H9 (cell line): ENCODE measurements at regions not wholly inside any gene's neighbourhood (a gene's known extent, or its start where the extent isn't known, plus 50 kb on each side); places are given as distances from the start of the nearest gene placed in this dataset.

Source experiments
- DNase-seq: peaks from one replicate; pipeline ENCODE4 v3.0.0-alpha.2; 2017
- H2AFZ ChIP-seq: one replicate; pipeline ENCODE4 v1.6.1; 2013; ENCODE audit warnings: mild to moderate bottlenecking, low read length, control low read depth, moderate library complexity
- H2AK5ac ChIP-seq: 2 replicates; pipeline ENCODE4 v1.6.1; 2013; ENCODE audit warnings: low read length, control low read depth, mixed read lengths; ENCODE audit not compliant: insufficient read length
- H2BK120ac ChIP-seq: one replicate; pipeline ENCODE4 v1.6.1; 2013; ENCODE audit warnings: low read depth, mild to moderate bottlenecking, low read length, control low read depth, inconsistent platforms; ENCODE audit not compliant: poor library complexity, severe bottlenecking
- H2BK12ac ChIP-seq: 2 replicates; pipeline ENCODE4 v1.6.1; 2013; ENCODE audit warnings: low read length, control low read depth, mixed read lengths, low read depth; ENCODE audit not compliant: insufficient read length
- H2BK15ac ChIP-seq: 2 replicates; pipeline ENCODE4 v1.6.1; 2013; ENCODE audit warnings: low read depth, low read length, control low read depth
- H2BK20ac ChIP-seq: one replicate; pipeline ENCODE4 v1.6.1; 2013; ENCODE audit warnings: low read depth, mild to moderate bottlenecking, low read length, control low read depth, inconsistent platforms; ENCODE audit not compliant: poor library complexity, severe bottlenecking
- H2BK5ac ChIP-seq: 2 replicates; pipeline ENCODE4 v1.6.1; 2013; ENCODE audit warnings: low read length, control low read depth, mixed read lengths; ENCODE audit not compliant: insufficient read length
- H3K14ac ChIP-seq: 2 replicates; pipeline ENCODE4 v1.6.1; 2013; ENCODE audit warnings: low read length, control low read depth; ENCODE audit not compliant: insufficient read depth
- H3K18ac ChIP-seq: 2 replicates; pipeline ENCODE4 v1.6.1; 2013; ENCODE audit warnings: low read depth, mild to moderate bottlenecking, mixed read lengths, low read length, control low read depth; ENCODE audit not compliant: insufficient read length
- H3K23ac ChIP-seq: 2 replicates; pipeline ENCODE4 v1.6.1; 2013; ENCODE audit warnings: low read length, control low read depth, mixed read lengths, low read depth; ENCODE audit not compliant: insufficient read length
- H3K23me2 ChIP-seq: 2 replicates; pipeline ENCODE4 v1.6.1; 2013; ENCODE audit warnings: low read depth, mild to moderate bottlenecking, mixed read lengths, low read length, control low read depth; ENCODE audit not compliant: insufficient read length, poor library complexity, severe bottlenecking
- H3K27ac ChIP-seq: 2 replicates; pipeline ENCODE4 v1.5.1; 2013; ENCODE audit warnings: low read length, control low read depth, mixed read lengths, low read depth; ENCODE audit not compliant: insufficient read length
- H3K27me3 ChIP-seq: 2 replicates; pipeline ENCODE4 v1.6.1; 2013; ENCODE audit warnings: low read length, control low read depth, inconsistent platforms; ENCODE audit not compliant: insufficient read depth
- H3K4ac ChIP-seq: 2 replicates; pipeline ENCODE4 v1.6.1; 2013; ENCODE audit warnings: low read depth, mild to moderate bottlenecking, control low read depth, inconsistent platforms, low read length, moderate library complexity
- H3K4me1 ChIP-seq: 2 replicates; pipeline ENCODE4 v1.6.1; 2013; ENCODE audit warnings: low read length, control low read depth, inconsistent platforms; ENCODE audit not compliant: insufficient read depth
- H3K4me2 ChIP-seq: 2 replicates; pipeline ENCODE4 v1.6.1; 2013; ENCODE audit warnings: low read length, control low read depth, mixed read lengths; ENCODE audit not compliant: insufficient read length, insufficient read depth
- H3K56ac ChIP-seq: 2 replicates; pipeline ENCODE4 v1.6.1; 2013; ENCODE audit warnings: low read depth, mild to moderate bottlenecking, mixed read lengths, low read length, control low read depth; ENCODE audit not compliant: insufficient read length
- H3K79me1 ChIP-seq: 2 replicates; pipeline ENCODE4 v1.6.1; 2013; ENCODE audit warnings: low read depth, mild to moderate bottlenecking, moderate library complexity, low read length, control low read depth, inconsistent platforms; ENCODE audit not compliant: insufficient read depth, poor library complexity, severe bottlenecking
- H3K79me2 ChIP-seq: 2 replicates; pipeline ENCODE4 v1.6.1; 2013; ENCODE audit warnings: low read length, control low read depth, inconsistent platforms; ENCODE audit not compliant: insufficient read depth
- H3K9ac ChIP-seq: 2 replicates; pipeline ENCODE4 v1.6.1; 2013; ENCODE audit warnings: low read length, control low read depth, mixed read lengths; ENCODE audit not compliant: insufficient read length; ENCODE audit errors: extremely low read depth
- H3K9me3 ChIP-seq: one replicate; pipeline ENCODE4 v1.6.1; 2013; ENCODE audit warnings: low read depth, low read length, inconsistent platforms; ENCODE audit not compliant: control insufficient read depth
- H3T11ph ChIP-seq: one replicate; pipeline ENCODE4 v1.6.1; 2013; ENCODE audit warnings: mild to moderate bottlenecking, low read length, control low read depth, inconsistent platforms
- H4K20me1 ChIP-seq: one replicate; pipeline ENCODE4 v1.6.1; 2013; ENCODE audit not compliant: control insufficient read depth, insufficient read length, insufficient read depth
- H4K5ac ChIP-seq: 2 replicates; pipeline ENCODE4 v1.6.1; 2013; ENCODE audit warnings: low read depth, mild to moderate bottlenecking, mixed read lengths, low read length, control low read depth; ENCODE audit not compliant: insufficient read length
- H4K8ac ChIP-seq: replicated peaks from 2 replicates; pipeline ENCODE4 v1.6.1; 2013; ENCODE audit warnings: low read length, control low read depth, mixed read lengths, low read depth; ENCODE audit not compliant: insufficient read length
- H4K91ac ChIP-seq: 2 replicates; pipeline ENCODE4 v1.6.1; 2013; ENCODE audit warnings: low read depth, mild to moderate bottlenecking, moderate library complexity, mixed read lengths, low read length, control low read depth; ENCODE audit not compliant: insufficient read length
- H3K27ac Mint-ChIP-seq, 3 experiments: 2 replicates in 2 of 3; 3 replicates in 1 of 3; pipeline ENCODE4 v1.8.0; 2020 to 2021; ENCODE audit warnings: mixed read lengths in 3 of 3, mild to moderate bottlenecking in 1 of 3, moderate library complexity in 1 of 3
- H3K27me3 Mint-ChIP-seq: 2 replicates; pipeline ENCODE4 v1.8.0; 2021; ENCODE audit warnings: low read depth, mild to moderate bottlenecking, moderate library complexity, mixed read lengths
- H3K36me3 Mint-ChIP-seq, 3 experiments: 2 replicates in 2 of 3; 3 replicates in 1 of 3; pipeline ENCODE4 v1.8.0; 2020 to 2021; ENCODE audit warnings: low read depth in 3 of 3, mixed read lengths in 3 of 3; ENCODE audit not compliant: insufficient read depth in 1 of 3
- H3K4me1 Mint-ChIP-seq, 2 experiments: 2 replicates each; pipeline ENCODE4 v1.8.0; 2020; ENCODE audit warnings: mixed read lengths in 2 of 2
- H3K4me3 Mint-ChIP-seq, 2 experiments: 2 replicates in 1 of 2; 3 replicates in 1 of 2; pipeline ENCODE4 v1.8.0; 2020 to 2021; ENCODE audit warnings: mild to moderate bottlenecking in 2 of 2, mixed read lengths in 2 of 2, moderate library complexity in 1 of 2
- H3K9me3 Mint-ChIP-seq, 2 experiments: 2 replicates in 1 of 2; 3 replicates in 1 of 2; pipeline ENCODE4 v1.8.0; 2020; ENCODE audit warnings: mild to moderate bottlenecking in 2 of 2, mixed read lengths in 2 of 2, moderate library complexity in 1 of 2
- CTCF ChIP-seq: fragments of 200-600 bp; sonication (generic); conservative IDR thresholded peaks from 3 replicates; pipeline ENCODE4 v1.8.0; 2021; ENCODE audit warnings: antibody characterized with exemption, mild to moderate bottlenecking

- H3K9me3 Mint-ChIP-seq = no peaks in the 10 kb centered on the region
- no peak overlapping the region for H3K18ac ChIP-seq
- H2BK120ac ChIP-seq = no peak overlapping the region
- DNase-seq = no peak
- no peak overlapping the region for H2AFZ ChIP-seq
- no peak for TF ChIP-seq CTCF
- H4K8ac ChIP-seq = no peak overlapping the region
- no peak overlapping the region for H3K9ac ChIP-seq
- no peak overlapping the region for H3K4ac ChIP-seq
- H3K27ac Mint-ChIP-seq = no peak overlapping the region
- H3K9me3 ChIP-seq = no peaks in the 10 kb centered on the region
- H4K5ac ChIP-seq = no peak overlapping the region
- no peak overlapping the region for H2BK12ac ChIP-seq
- no peaks in the 10 kb centered on the region for H3K4me1 ChIP-seq
- no peak overlapping the region for H2BK15ac ChIP-seq
- no peak overlapping the region for H3K23ac ChIP-seq
- no peak overlapping the region for H3K14ac ChIP-seq
- H3K27ac ChIP-seq = no peak overlapping the region
- H3K4me3 Mint-ChIP-seq = no peak overlapping the region
- H4K91ac ChIP-seq = no peak overlapping the region
- no peak overlapping the region for H3T11ph ChIP-seq
- no peaks in the 10 kb centered on the region for H3K36me3 Mint-ChIP-seq
- no peak overlapping the region for H3K4me2 ChIP-seq
- H3K27me3 Mint-ChIP-seq = no peaks in the 10 kb centered on the region; the same call in 1 of the 2 replicates
- no peak overlapping the region for H2BK20ac ChIP-seq
- H3K79me1 ChIP-seq = no peaks in the 10 kb centered on the region
- H3K4me1 Mint-ChIP-seq = peaks cover 2 to 7% of the 10 kb centered on the region in 2 experiments; a peak in 3 of 4 replicates
- no peaks in the 10 kb centered on the region for H3K79me2 ChIP-seq
- no peak overlapping the region for H3K56ac ChIP-seq
- no peaks in the 10 kb centered on the region for H4K20me1 ChIP-seq
- H2BK5ac ChIP-seq = no peak overlapping the region
- no peaks in the 10 kb centered on the region for H3K27me3 ChIP-seq
- H2AK5ac ChIP-seq = no peak overlapping the region
- no peaks in the 10 kb centered on the region for H3K23me2 ChIP-seq
Observed at GRCh38 chr3:158920371-158920770, 118.5 kb downstream of the MFSD1 start.
